ENCODE measurements at regions not wholly inside any gene's neighbourhood (a gene's known extent, or its start where the extent isn't known, plus 50 kb on each side); places are given as distances from the start of the nearest gene placed in this dataset.

GRCh38 chr2:208906330-208906729, 499.7 kb downstream of the PTH2R start:
- Histone ChIP-seq H3K9me3 (ENCODE audit: control insufficient read depth, low read depth, low read length) (no peaks in the 10 kb centered on the region), H3K27me3 (ENCODE audit: control insufficient read depth, extremely low read depth, insufficient read depth, low read length) (no peaks in the 10 kb centered on the region), H3K36me3 (ENCODE audit: control insufficient read depth in 2 of 2, extremely low read depth in 1 of 2, insufficient read depth in 2 of 2, low read length in 2 of 2) (no peaks in the 10 kb centered on the region), H3K79me2 (ENCODE audit: control insufficient read depth, insufficient read depth, low read length) (no peaks in the 10 kb centered on the region), H3K4me3 (ENCODE audit: control insufficient read depth in 2 of 3, extremely low read depth in 1 of 3, insufficient read depth in 2 of 3, low read depth in 1 of 3, low read length in 3 of 3) (no peak overlapping the region), H3K9ac (ENCODE audit: control insufficient read depth, extremely low read depth, insufficient read depth, low read length) (no peak overlapping the region), H3K9me1 (ENCODE audit: control insufficient read depth, extremely low read depth, insufficient read depth, low read length) (no peaks in the 10 kb centered on the region), H2AFZ (ENCODE audit: control insufficient read depth, low read length) (no peak overlapping the region), H4K20me1 (ENCODE audit: control insufficient read depth, extremely low read depth, insufficient read depth, low read length) (no peaks in the 10 kb centered on the region), H3K4me1 (ENCODE audit: control insufficient read depth, extremely low read depth, insufficient read depth, low read length) (no peaks in the 10 kb centered on the region), H3K4me2 (ENCODE audit: control insufficient read depth, extremely low read depth, insufficient read depth, low read depth, low read length) (no peak overlapping the region), H3K27ac (ENCODE audit: control insufficient read depth, insufficient read depth, low read length) (no peak overlapping the region)
- no peak for TF ChIP-seq CTCF (optimal IDR thresholded peaks at IDR 0.05 in 1 of 3, IDR thresholded peaks at IDR 0.05 in 1 of 3, conservative IDR thresholded peaks at IDR 0.05 in 1 of 3; ENCODE audit: extremely low read depth in 1 of 3, insufficient read depth in 2 of 3, low read length in 3 of 3)
- TF ChIP-seq EZH2 (IDR thresholded peaks at IDR 0.05; ENCODE audit: low read length), result no peak
- FAIRE-seq (no peak), DNase-seq (ENCODE audit: low read depth, low spot score) (no peak)
- dilution Hi-C loops (cut with MboI; ENCODE audit: extremely low pct_ligation_motif_present, low sequenced_read_pairs), result no loop called here

- H3K9me3 ChIP-seq (ENCODE audit: control insufficient read depth, low read depth, low read length), result no peaks in the 10 kb centered on the region
- H3K36me3 ChIP-seq (ENCODE audit: control insufficient read depth in 2 of 2, extremely low read depth in 1 of 2, insufficient read depth in 2 of 2, low read length in 2 of 2), result no peaks in the 10 kb centered on the region
- H3K27ac ChIP-seq (ENCODE audit: control insufficient read depth, insufficient read depth, low read length), result no peak overlapping the region
- no peaks in the 10 kb centered on the region for H4K20me1 ChIP-seq (ENCODE audit: control insufficient read depth, extremely low read depth, insufficient read depth, low read length)
- TF ChIP-seq CTCF (optimal IDR thresholded peaks at IDR 0.05 in 1 of 3, IDR thresholded peaks at IDR 0.05 in 1 of 3, conservative IDR thresholded peaks at IDR 0.05 in 1 of 3; ENCODE audit: extremely low read depth in 1 of 3, insufficient read depth in 2 of 3, low read length in 3 of 3) (no peak), EZH2 (IDR thresholded peaks at IDR 0.05; ENCODE audit: low read length) (no peak)
- no peaks in the 10 kb centered on the region for H3K79me2 ChIP-seq (ENCODE audit: control insufficient read depth, insufficient read depth, low read length)
- H3K9me1 ChIP-seq (ENCODE audit: control insufficient read depth, extremely low read depth, insufficient read depth, low read length), result no peaks in the 10 kb centered on the region
- FAIRE-seq, result no peak
- no peak for DNase-seq (ENCODE audit: low read depth, low spot score)
- dilution Hi-C loops (cut with MboI; ENCODE audit: extremely low pct_ligation_motif_present, low sequenced_read_pairs), result no loop called here
- H3K27me3 ChIP-seq (ENCODE audit: control insufficient read depth, extremely low read depth, insufficient read depth, low read length), result no peaks in the 10 kb centered on the region
- no peak overlapping the region for H2AFZ ChIP-seq (ENCODE audit: control insufficient read depth, low read length)
- no peak overlapping the region for H3K4me3 ChIP-seq (ENCODE audit: control insufficient read depth in 2 of 3, extremely low read depth in 1 of 3, insufficient read depth in 2 of 3, low read depth in 1 of 3, low read length in 3 of 3)
- H3K4me1 ChIP-seq (ENCODE audit: control insufficient read depth, extremely low read depth, insufficient read depth, low read length), result no peaks in the 10 kb centered on the region
- no peak overlapping the region for H3K4me2 ChIP-seq (ENCODE audit: control insufficient read depth, extremely low read depth, insufficient read depth, low read depth, low read length)
- H3K9ac ChIP-seq (ENCODE audit: control insufficient read depth, extremely low read depth, insufficient read depth, low read length), result no peak overlapping the region
Measured at GRCh38 chr2:208915401-208915800, 508.4 kb upstream of the MAP2 start.

Measured in keratinocyte (primary cell).